GM18861 (cell line): ENCODE measurements at regions not wholly inside any gene's neighbourhood (a gene's known extent, or its start where the extent isn't known, plus 50 kb on each side); places are given as distances from the start of the nearest gene placed in this dataset.
"Not testable (repeated sequence)": the region's sequence is repeated elsewhere in the genome, so short reads cannot be mapped to it uniquely, and the experiment has no call there.

ENCODE experiments used
- ATAC-seq: cut with Tn5 transposase; IDR thresholded peaks from one replicate; pipeline ENCODE4 v1.9.1; 2021; ENCODE audit not compliant: unreplicated experiment

- ATAC-seq, result no peak
Measured at GRCh38 chr9:10818206-10818605, 205.4 kb upstream of the PTPRD start.

DNA sequence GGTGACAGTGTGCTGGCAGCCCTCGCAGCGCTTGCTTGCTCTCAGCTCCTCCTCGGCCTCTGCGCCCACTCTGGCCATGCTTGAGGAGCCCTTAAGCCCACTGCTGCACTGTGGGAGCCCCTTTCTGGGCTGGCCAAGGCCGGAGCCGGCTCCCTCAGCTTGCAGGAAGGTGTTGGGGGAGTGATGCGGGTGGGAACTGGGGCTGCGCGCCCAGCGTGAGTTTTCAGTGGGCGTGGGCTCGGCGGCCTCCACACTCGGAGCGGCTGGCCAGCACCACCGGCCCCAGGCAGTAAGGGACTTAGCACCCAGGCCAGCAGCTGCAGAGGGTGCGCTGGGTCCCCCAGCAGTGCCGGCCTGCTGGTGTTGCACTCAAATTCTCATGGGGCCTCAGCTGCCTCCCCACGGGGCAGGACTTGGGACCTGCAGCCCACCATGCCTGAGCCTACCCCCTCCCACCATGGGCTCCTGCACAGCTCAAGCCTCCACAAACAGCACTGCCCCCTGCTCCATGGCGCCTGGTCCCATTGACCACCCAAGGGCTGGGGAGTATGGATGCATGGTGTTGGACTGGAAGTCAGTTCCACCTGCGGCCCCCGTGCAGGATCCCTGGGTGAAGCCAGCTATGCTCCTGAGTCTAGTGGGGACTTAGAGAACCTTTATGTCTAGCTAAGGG lies 223.1 kb upstream of the PTPRD start:
- no peak for ATAC-seq

DNA sequence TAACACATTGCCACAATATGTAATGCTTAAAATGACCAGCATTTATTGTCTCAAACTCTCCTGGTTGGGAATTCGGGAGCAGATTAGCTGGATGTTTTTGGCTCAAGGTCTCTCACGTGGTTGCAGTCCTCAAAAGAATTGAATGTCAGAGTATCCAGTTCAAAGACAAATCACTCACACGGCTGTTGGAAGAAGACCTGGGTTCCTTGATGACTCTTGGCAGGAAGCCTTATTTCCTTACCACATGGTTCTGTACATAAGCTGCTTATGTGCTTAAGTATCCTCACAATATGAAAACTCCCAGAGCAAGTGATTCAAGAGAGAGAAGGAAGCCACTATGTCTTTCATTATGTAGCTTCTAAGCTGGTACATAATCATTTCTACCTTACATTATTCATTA lies 230.3 kb upstream of the PTPRD start:
- no peak for ATAC-seq

DNA sequence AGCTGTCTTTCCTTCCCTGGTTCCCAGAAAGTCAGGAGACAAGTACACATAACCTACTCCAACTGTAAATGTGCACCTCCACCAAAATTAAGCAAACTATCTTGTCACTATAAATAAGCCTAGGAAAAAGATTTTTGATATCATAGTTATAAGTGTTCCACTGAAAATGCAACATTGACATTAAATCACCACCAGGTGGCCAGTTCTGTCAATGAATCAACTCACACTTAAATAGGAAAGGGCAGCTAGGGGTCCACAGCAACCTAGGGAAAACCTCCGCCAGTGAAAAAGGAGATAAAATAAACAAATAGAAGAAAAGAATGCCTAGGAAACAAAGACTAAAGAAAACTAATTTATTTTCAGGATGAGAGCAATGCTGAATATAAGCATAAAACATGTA lies 243.0 kb upstream of the PTPRD start:
- no peak for ATAC-seq

GRCh38 chr9:10858817-10859216 lies 246.0 kb upstream of the PTPRD start:
- ATAC-seq, result no peak

GRCh38 chr9:10863476-10863875 lies 250.7 kb upstream of the PTPRD start:
- ATAC-seq, result no peak

- no peak for ATAC-seq
Measured at GRCh38 chr9:10867194-10867593, 254.4 kb upstream of the PTPRD start.

- ATAC-seq, result no peak
Measured at GRCh38 chr9:10869687-10870086, 256.9 kb upstream of the PTPRD start.

- no peak for ATAC-seq
Measured at GRCh38 chr9:10873999-10874398, 261.2 kb upstream of the PTPRD start.

- no peak for ATAC-seq
Measured at GRCh38 chr9:10875752-10876151, 262.9 kb upstream of the PTPRD start.

GRCh38 chr9:10876333-10876732 lies 263.5 kb upstream of the PTPRD start:
- no peak for ATAC-seq

GRCh38 chr9:10890266-10890665 lies 277.5 kb upstream of the PTPRD start:
- not testable (repeated sequence) for ATAC-seq

DNA sequence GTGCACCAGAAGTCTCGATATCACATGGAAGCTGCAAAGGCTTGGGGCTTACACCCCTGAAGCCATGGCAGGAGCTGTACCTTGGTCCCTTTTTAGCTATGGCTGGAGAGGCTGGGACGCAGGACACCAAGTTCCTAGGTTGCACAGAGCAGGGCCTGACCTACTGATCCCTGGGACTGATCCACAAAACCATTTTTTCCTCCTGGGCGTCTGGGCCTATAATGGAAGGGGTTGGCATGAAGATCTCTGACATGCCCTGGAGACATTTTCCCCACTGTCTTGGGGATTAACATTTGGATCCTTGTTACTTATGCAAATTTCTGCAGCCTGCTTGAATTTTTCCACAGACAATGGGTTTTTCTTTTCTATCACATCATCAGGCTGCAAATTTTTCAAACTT lies 286.7 kb upstream of the PTPRD start:
- ATAC-seq, result no peak

- no peak for ATAC-seq
Measured at GRCh38 chr9:10903969-10904368, 291.2 kb upstream of the PTPRD start.

GRCh38 chr9:10910779-10911178 lies 298.0 kb upstream of the PTPRD start:
- no peak for ATAC-seq

- no peak for ATAC-seq
Measured at GRCh38 chr9:10911373-10911772, 298.6 kb upstream of the PTPRD start.

DNA sequence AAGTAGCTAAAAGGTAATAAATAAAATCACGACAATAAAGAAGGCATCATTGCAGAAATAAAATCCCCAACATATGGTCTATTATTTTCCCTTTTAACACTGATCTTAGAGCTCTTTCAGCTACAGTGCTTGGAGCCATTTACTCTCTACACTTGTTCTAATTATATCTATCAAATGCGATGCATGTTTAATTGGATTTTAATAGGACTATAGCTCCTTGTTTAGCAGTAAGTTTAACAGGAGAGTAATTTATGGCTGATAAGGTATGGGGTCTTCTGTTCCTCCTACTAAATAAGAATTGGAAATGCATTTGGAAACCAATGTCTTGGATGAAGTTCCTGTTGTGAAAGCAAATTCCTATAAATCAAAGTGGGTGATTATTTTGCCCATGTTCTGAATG lies 304.2 kb upstream of the PTPRD start:
- no peak for ATAC-seq

- no peak for ATAC-seq
Measured at GRCh38 chr9:10921671-10922070, 308.9 kb upstream of the PTPRD start.

- ATAC-seq, result no peak
Measured at GRCh38 chr9:10925896-10926295, 313.1 kb upstream of the PTPRD start.

DNA sequence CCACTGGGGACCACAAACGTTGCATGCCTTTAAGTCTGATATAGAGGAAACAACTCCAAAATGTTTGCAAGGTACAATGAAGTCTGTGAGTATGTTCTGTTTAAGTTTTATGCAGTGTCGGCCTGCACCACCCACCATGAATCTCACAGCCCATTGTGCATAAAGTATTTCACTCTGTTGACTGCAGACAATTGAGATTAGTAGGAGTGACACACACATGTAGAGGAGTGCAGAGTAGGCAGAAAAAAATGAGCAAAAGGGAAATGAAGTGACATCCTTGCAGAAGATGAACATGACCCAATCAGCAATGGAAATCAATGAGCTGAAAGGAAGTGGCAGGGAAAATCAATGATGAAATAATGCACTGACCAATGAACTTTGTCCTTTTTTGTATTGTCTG lies 315.6 kb upstream of the PTPRD start:
- ATAC-seq, result no peak

- no peak for ATAC-seq
Measured at GRCh38 chr9:10930081-10930480, 317.3 kb upstream of the PTPRD start.

DNA sequence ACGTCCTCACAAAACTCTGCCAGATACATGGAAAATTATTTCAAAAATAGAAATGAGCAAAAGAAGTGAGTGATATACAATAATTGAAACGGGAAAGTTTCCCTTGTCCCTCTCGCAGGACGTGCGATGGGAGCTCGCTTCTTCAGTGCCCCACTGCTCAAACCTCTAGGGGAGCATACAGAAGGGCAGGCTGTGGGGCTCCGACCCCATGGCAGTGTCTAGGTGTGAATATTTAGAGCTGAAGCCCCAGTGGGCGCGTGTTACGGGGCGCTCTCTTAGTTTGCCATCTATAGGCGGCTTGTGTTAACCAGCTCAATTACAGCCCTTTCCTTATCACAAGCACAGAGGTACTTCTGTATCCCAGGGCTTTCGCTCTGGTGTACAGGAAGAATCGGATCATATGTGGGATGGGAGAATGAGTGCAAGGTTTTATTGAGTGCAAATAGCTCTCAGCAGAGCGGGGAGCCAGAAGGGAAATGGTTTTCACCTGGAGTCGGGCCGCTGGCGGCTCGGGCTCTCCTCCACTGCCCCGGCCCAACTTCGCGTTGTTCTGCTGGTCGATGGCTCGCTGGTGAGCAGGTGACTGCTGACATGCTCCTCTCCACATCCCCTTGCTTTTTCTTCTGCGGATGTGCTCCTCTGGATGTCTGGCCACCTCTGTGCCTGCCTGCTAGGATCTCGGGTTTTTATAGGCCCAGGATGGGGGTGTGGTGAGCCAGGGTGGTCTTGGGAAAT lies 334.0 kb upstream of the PTPRD start:
- no peak for ATAC-seq

GRCh38 chr9:10957878-10958277 lies 345.1 kb upstream of the PTPRD start:
- no peak for ATAC-seq
